ENCODE measurements at regions not wholly inside any gene's neighbourhood (a gene's known extent, or its start where the extent isn't known, plus 50 kb on each side); places are given as distances from the start of the nearest gene placed in this dataset.

- DNase-seq (ENCODE audit: low read depth): no peak
These were observed 508.2 kb downstream of the METTL15 start for GRCh38 chr11:28616160-28616965.

- no peak for DNase-seq (ENCODE audit: low read depth)
These were observed 507.4 kb downstream of the METTL15 start for GRCh38 chr11:28615542-28615941.

DNA sequence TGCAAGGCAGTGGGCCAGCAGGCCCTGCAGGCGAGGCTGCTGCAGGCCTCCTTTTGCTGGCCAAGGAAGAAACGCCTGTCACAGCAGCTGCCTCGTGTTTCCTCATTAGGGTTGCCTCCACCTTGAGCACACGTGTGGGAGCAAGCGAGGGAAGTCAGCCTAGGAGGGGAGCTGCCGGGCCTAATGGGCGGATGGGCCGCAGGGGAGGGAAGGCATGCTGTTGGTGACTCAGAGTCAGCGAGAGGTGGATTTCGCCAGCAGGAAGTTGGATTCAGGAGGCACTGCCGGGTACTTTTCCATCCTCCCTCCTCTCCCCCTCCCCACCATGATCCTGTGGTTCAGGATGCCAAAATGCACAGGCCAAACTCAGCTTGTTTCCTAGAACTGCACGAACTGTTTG lies 498.7 kb downstream of the METTL15 start:
- no peak for DNase-seq (ENCODE audit: low read depth)

- DNase-seq (ENCODE audit: low read depth): no peak
These were observed 491.5 kb downstream of the METTL15 start for GRCh38 chr11:28599656-28600055.

GRCh38 chr11:28598531-28598930 lies 490.3 kb downstream of the METTL15 start:
- no peak for DNase-seq (ENCODE audit: low read depth)

DNA sequence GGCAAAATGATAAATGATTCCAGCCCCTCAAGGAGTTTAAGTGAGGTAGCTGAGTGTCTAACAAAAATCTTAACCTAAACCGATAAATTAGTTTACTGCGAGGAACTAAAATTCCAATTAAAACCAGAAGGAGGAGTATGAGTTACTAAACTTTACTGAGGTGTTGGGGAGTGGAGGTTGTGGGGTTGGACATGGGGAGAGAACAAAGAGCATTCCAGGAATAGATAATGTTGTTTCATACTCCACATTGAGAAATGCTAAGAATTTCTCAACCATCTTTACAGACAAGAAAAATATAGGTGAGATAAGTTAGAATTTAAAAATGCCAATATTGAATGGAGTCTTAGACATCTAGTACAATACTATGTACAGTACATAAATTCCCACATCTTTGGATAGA lies 488.6 kb downstream of the METTL15 start:
- no peak for DNase-seq (ENCODE audit: low read depth)

DNA sequence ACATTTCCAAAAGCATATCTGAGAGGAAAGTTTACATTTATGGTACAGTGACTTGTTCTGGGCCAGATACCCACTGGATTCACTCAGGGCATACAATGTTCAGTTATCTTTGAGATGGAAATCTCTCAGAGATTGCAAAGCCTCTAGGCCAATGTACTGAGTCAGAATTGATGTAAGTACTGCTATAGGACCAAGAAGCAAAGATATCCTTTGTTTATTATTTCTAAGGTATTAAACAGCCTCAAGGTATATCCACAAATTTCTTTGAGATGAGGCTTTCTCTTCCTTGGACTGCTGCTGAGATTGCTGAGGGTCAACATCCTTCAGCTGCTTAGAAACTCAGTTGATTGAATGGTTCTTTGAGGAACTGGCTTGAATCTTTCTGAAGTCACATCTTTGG lies 484.0 kb downstream of the METTL15 start:
- no peak for DNase-seq (ENCODE audit: low read depth)

GRCh38 chr11:28584992-28585391 lies 476.8 kb downstream of the METTL15 start:
- no peak for DNase-seq (ENCODE audit: low read depth)

- no peak for DNase-seq (ENCODE audit: low read depth)
These were observed 474.3 kb downstream of the METTL15 start for GRCh38 chr11:28582506-28582905.

DNA sequence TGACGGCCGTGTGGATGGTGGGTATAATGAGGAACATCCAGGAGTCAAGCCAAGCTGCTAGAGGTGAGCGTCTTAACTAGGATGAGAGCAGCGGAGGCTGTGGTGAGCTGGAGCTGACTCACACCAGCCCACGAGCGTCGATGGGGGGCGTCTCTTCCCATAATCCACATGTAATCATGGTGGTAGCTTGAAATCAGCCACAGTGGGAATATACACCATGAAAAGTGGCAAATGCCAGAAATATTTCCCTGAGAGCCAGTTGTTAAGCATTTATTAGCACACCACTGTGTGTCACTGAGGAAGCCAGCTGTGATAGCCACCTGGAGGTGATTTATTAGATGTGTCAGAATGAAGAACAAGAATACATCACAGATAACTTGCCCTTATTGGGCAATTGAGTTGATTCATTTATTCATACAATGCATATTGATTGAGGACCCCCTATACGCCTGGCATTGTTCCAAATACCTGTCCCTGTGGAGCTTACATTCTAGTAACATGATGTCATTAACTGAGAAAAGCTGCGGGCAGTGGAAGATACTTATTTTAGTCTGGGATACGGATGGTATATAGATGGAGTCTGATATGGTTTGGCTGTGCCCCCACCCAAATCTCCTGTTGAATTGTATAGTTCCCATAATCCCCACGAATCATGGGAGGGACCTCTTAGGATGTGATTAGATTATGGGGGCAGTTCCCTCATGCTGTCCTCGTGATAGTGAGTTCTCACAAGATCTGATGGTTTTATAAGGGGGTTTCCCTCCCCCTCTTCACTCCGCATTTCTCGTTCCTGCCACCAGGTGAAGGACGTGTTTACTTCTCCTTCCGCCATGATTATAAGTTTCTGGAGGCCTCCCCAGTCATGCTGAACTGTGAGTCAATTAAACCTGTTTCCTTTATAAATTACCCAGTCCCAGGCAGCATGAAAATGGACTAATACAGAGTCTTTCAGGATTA lies 473.4 kb downstream of the METTL15 start:
- DNase-seq (ENCODE audit: low read depth): no peak

- no peak for DNase-seq (ENCODE audit: low read depth)
These were observed 463.2 kb downstream of the METTL15 start for GRCh38 chr11:28571371-28571770.

- DNase-seq (ENCODE audit: low read depth): no peak
These were observed 460.9 kb downstream of the METTL15 start for GRCh38 chr11:28569106-28569505.

DNA sequence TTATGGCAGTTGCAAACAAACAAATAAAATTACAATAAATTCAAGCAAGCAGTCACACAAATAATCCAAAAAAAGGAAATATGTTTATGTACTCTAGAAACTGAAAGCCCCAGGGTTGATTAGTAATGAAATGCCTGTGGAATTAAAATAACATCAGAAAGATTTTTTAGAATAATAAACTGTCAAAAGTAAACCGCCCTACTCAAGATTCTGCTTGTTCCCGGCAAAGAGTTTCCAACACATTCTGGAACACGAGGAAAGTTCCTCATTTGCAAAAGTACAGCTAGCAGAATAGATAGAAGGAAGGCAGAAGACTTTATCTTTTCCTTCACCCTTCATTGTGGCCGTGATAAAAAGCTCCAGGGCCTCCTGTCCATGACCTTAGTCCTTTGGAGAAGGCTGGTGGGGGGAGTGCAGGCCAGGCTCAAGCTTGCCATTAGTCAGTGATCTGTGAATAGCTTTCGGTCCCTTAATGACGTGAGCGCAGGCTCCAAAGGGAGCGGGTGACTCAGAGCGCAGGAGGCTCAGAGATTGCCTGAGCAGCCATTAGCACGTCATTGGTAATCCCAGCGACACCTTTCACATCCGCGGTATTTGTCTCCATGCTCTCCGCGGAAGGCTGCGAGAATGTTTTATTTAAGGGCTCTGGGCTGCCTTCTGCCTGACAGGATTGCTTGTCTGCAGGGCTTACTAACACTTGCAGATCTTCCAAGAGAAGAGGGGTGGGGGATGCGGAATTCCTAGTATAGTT lies 458.3 kb downstream of the METTL15 start:
- peak; percentile 71 for DNase-seq (ENCODE audit: low read depth)

- no peak for DNase-seq (ENCODE audit: low read depth)
These were observed 451.3 kb downstream of the METTL15 start for GRCh38 chr11:28559492-28559891.

DNA sequence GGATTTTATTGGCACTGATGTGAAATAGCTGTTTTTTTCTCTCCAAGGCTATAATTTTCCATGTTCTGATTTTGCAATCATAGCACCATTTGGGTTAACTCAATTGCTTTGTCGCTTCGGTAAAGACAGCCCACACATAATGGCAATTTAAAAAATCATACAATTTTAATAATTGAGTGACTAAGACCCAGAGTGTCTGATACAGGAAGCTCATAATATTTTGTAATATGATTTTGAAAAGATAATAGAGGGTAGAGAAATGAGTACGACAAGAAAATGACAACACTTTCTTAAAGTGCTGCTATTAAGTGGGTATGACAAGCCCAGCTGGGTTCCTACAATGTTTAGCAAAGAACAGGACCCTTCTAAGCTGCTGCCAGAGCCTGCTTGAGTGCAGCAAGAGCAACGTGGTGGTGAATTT lies 439.1 kb downstream of the METTL15 start:
- no peak for DNase-seq (ENCODE audit: low read depth)

DNA sequence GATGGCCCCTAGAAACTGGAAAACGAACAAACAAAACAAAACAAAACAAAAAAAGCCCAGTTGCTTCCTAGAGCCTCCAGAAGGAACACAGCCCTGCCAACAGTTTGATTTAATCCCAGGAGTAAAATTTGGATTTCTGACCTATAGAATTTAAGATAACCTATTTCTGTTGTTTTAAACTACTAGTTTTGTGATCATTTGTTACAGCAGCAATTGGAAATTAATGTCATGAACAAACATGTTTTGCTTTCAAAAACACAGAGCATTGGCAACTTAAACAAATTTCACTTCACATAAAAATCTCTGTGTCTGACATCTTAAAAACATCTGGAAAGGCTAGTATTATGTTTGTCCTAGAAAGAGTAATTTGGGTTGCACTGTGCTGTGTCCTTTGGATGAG lies 437.3 kb downstream of the METTL15 start:
- DNase-seq (ENCODE audit: low read depth): no peak

DNA sequence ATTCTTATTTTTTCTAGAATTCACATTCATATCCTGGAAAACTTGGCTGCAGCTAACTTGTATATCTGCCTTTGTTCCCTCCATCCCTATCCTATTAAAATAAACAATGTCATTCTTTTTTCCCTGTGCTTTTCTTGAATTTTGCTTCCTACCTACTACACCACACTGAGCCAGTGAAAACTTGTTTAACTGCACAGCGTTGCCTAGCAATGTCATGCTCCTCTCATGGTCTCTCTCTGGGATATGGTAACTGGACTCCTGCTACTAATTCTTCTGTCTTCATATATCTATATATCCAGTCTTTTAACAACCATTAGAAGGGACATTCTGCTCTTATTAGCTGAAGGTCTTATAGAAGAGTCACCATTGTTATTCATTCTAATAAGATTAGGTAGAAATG lies 434.4 kb downstream of the METTL15 start:
- no peak for DNase-seq (ENCODE audit: low read depth)

DNA sequence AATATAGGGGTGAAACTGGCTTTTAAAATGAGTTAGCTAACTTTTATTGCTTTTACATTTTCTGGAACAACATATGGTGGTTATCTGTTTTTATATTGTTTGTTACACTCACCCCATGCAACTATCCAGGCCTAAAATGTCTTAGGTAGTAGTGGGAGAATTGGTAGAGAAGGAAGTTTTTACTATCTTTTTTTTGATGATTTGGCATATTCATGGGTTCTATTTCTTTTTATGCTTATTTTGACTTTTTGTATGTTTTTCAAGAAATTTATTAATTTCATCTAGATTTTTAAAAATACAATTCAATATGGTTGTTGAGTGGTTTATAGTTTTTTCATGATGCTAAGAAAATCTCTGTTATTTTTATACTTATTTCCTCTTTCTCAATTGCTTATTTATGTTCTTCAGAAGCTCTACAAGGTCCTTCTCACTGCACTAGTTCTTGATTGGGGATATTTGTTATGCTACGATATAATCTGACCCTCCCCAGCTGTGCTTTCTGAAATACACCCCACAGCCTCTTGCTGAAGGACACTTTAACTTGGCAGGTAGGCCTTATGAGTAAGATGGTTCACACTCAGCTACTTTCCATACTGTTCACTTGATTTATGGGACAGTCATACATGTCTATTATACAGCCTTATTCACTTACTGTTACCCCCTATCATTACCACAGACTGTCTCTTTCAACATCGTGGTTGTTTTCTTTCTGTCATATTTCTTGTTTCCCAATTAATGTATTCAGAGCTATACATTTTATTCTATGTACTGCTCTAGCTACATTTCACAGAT lies 431.2 kb downstream of the METTL15 start:
- no peak for DNase-seq (ENCODE audit: low read depth)

GRCh38 chr11:28537822-28538221 lies 429.6 kb downstream of the METTL15 start:
- DNase-seq (ENCODE audit: low read depth): no peak

DNA sequence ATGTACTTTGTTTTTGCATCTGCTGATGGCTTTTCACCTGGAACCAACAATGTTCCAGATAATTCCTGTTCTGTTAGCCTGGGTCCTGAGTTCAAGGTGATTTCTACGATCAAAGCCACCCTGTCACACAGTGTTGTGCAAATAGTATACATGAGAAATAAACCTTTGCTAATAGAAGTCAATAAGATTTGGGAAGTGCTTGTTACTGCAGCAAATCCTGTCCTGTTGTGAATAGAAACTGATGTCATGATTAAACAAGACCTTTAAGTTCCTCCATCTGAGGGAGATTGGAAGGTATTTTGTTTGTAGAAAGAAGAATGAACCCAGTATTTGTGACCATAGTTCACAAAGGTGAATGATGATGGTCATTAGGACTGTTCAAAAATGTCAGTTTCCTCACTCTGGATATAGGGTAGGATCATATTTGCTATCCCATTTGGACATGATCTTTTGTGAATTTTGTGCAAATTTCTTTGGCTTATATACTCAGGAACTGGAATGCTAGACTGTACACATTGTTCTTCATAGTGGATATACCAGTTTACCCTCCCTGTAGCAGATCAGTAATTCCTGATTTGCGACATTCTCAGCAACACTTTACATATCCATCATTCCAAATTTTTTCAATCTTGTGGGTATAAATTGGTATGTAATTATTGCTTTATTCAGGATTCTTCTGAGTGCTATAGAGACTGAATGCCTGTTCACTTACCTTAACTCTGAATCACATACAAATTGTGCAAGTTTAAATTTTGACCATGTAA lies 428.5 kb downstream of the METTL15 start:
- no peak for DNase-seq (ENCODE audit: low read depth)

DNA sequence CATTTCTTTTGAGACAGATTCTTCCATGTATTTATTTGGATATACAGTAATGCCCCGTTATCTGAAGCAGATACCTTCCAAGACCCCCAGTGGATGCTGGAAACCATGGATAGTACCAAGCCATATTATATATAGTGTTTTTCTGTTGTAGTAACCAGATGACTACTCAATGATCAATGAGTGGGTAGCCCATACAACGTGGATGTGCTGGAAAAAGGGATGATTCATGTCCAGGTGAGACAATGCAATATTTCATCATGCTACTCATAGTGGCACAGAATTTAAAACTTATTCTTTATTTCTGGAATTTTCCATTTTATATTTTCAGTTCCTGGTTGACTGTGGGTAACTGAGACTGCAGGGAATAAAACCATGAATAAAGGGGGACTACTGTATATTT lies 427.5 kb downstream of the METTL15 start:
- no peak for DNase-seq (ENCODE audit: low read depth)
